ENCODE measurements at regions not wholly inside any gene's neighbourhood (a gene's known extent, or its start where the extent isn't known, plus 50 kb on each side); places are given as distances from the start of the nearest gene placed in this dataset.

- Histone ChIP-seq H3K27ac (no peak overlapping the region), H3K4me3 (no peak overlapping the region)
Observed at GRCh38 chr12:73307260-73307659, 1035.1 kb downstream of the TRHDE start.

- no peak overlapping the region for H3K4me3 ChIP-seq
Observed at GRCh38 chr12:73308079-73308478, 1035.9 kb downstream of the TRHDE start.

GRCh38 chr12:73308747-73309146 lies 1036.6 kb downstream of the TRHDE start:
- no peak overlapping the region for H3K27ac ChIP-seq
- H3K4me3 ChIP-seq: no peak overlapping the region

More at GRCh38 chr12:73308079-73308478, 1035.9 kb downstream of the TRHDE start:
- no peak overlapping the region for H3K27ac ChIP-seq

- H3K4me3 ChIP-seq: no peak overlapping the region
Observed at GRCh38 chr12:73321319-73321718, 1049.1 kb downstream of the TRHDE start.

GRCh38 chr12:73321776-73322175 lies 1049.6 kb downstream of the TRHDE start:
- Histone ChIP-seq H3K4me3 (no peak overlapping the region), H3K27ac (no peak overlapping the region)

More at GRCh38 chr12:73321319-73321718, 1049.1 kb downstream of the TRHDE start:
- no peak overlapping the region for H3K27ac ChIP-seq

GRCh38 chr12:73330584-73331351 lies 1058.6 kb downstream of the TRHDE start:
- H3K27ac ChIP-seq: no peak overlapping the region
- H3K4me3 ChIP-seq: no peak overlapping the region

- H3K4me3 ChIP-seq: no peak overlapping the region
- no peak overlapping the region for H3K27ac ChIP-seq
Observed at GRCh38 chr12:73341559-73342247, 1069.5 kb downstream of the TRHDE start.

GRCh38 chr12:73342733-73343132 lies 1070.6 kb downstream of the TRHDE start:
- Histone ChIP-seq H3K4me3 (no peak overlapping the region), H3K27ac (no peak overlapping the region)

- H3K27ac ChIP-seq: no peak overlapping the region
Observed at GRCh38 chr12:73352826-73353225, 1080.7 kb downstream of the TRHDE start.

GRCh38 chr12:73361156-73361863 lies 1089.1 kb downstream of the TRHDE start:
- Histone ChIP-seq H3K4me3 (no peak overlapping the region), H3K27ac (no peak overlapping the region)

More at GRCh38 chr12:73352826-73353225, 1080.7 kb downstream of the TRHDE start:
- H3K4me3 ChIP-seq: no peak overlapping the region

- no peak overlapping the region for H3K27ac ChIP-seq
- no peak overlapping the region for H3K4me3 ChIP-seq
Observed at GRCh38 chr12:73361864-73362230, 1089.7 kb downstream of the TRHDE start.

- Histone ChIP-seq H3K4me3 (no peak overlapping the region), H3K27ac (no peak overlapping the region)
Observed at GRCh38 chr12:73362666-73363065, 1090.5 kb downstream of the TRHDE start.

- H3K4me3 ChIP-seq: no peak overlapping the region
Observed at GRCh38 chr12:73372856-73373255, 1100.7 kb downstream of the TRHDE start.

GRCh38 chr12:73374360-73374759 lies 1102.2 kb downstream of the TRHDE start:
- Histone ChIP-seq H3K4me3 (no peak overlapping the region), H3K27ac (no peak overlapping the region)

More at GRCh38 chr12:73372856-73373255, 1100.7 kb downstream of the TRHDE start:
- H3K27ac ChIP-seq: no peak overlapping the region

- Histone ChIP-seq H3K4me3 (no peak overlapping the region), H3K27ac (no peak overlapping the region)
Observed at GRCh38 chr12:73383584-73384222, 1111.5 kb downstream of the TRHDE start.

GRCh38 chr12:73384592-73384991 lies 1112.4 kb downstream of the TRHDE start:
- H3K4me3 ChIP-seq: no peak overlapping the region
- H3K27ac ChIP-seq: no peak overlapping the region

GRCh38 chr12:73390261-73390660 lies 1118.1 kb downstream of the TRHDE start:
- Histone ChIP-seq H3K27ac (no peak overlapping the region), H3K4me3 (no peak overlapping the region)

- no peak overlapping the region for H3K4me3 ChIP-seq
- no peak overlapping the region for H3K27ac ChIP-seq
Observed at GRCh38 chr12:73413051-73413450, 1124.6 kb upstream of the ATXN7L3B start.

GRCh38 chr12:73413974-73414373 lies 1123.7 kb upstream of the ATXN7L3B start:
- no peak overlapping the region for H3K4me3 ChIP-seq
- no peak overlapping the region for H3K27ac ChIP-seq

GRCh38 chr12:73414926-73415325 lies 1122.7 kb upstream of the ATXN7L3B start:
- H3K4me3 ChIP-seq: no peak overlapping the region

More at GRCh38 chr12:73414926-73415325, 1122.7 kb upstream of the ATXN7L3B start:
- no peak overlapping the region for H3K27ac ChIP-seq

Data from skin epidermis (tissue), 12 donors.